HG02884 (cell line): ENCODE measurements at regions not wholly inside any gene's neighbourhood (a gene's known extent, or its start where the extent isn't known, plus 50 kb on each side); places are given as distances from the start of the nearest gene placed in this dataset.

Experiments
- ATAC-seq: cut with Tn5 transposase; IDR thresholded peaks from one replicate; pipeline ENCODE4 v1.9.1; 2021; ENCODE audit warnings: mild to moderate bottlenecking, moderate library complexity; ENCODE audit not compliant: unreplicated experiment

DNA sequence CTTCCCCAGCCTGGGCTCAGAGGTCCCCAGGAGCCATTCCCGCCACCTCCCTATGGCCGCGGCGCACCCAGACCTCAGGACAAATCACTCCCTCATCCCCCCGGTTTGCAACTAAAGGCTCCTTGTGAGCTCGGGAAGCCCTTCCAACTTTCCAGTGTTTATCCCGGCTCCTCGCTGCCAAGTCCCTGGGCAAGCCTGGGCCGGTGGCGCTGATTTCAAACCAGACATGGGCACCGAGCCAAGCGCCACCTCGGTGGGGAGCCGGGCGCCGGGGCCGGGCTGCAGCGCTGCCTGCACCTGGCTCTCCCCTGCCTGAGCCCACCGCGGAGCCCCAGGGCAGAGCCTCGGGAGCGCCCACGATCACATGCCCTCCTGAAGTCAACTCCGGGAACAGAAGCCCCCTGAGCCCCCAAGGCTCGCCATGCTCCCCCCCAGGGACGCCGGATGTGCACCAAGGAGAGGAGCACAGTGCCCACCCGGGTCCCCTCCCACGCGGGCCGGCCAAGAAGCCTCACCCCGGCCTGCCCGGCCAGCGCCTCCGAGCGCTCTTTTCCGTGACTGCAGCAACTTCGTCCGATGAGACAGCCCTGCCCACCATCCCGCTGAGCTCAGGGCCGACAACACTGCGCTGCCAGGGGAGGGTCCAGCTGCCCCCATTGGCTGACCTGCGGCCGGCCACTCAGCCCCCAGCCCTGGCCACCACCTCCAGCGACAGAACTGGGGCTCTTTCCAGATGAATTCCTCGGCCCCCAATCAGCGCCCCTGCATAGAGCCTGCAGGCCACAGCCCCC is 50.0 kb downstream of the NCOR2 start:
- no peak for ATAC-seq

GRCh38 chr12:124516850-124517249 is 50.6 kb downstream of the NCOR2 start:
- ATAC-seq, result no peak

- ATAC-seq, result no peak
Observed at GRCh38 chr12:124515981-124516380, 51.4 kb downstream of the NCOR2 start.

DNA sequence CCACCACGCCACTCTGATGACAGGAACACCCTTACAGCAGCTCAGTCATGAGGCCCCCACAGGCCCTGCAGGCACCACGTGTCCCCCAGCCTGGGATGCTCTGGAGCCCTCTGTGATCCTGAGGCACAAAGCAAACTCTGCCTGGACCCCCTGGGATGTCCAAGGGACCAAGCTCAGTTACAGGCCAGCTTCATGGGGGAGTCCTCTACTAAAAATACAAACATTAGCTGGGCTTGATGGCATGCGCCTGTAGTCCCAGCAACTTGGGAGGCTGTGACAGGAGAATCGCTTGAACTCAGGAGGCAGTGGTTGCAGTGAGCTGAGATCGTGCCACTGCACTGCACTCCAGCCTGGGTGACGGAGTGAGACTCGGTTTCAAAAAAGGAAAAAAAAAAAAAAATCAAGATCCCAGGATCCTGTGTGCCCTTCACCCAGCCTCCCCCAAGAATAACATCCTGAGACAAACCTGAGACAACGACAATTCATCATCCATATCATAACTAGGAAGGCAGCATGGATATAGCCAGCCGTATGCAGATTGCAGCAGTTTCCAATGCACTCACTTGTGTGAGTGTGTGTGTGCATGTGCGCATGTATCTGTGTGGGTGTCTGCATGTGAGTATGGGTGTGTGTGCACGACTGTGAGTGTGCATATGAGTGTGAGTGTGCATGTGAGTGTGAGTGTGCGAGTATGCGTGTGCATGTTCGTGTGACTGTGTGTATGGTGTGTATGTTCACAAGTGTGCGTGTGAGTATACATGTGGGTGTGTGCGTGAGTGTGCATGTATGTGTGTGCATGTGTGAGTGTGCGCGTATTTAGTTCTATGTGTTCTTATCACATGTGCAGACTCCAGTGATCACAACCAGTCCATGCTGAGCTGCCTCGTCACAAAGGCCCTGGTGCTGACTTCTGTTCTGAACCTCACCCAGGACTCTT is 52.1 kb downstream of the NCOR2 start:
- no peak for ATAC-seq

- ATAC-seq, result no peak
Observed at GRCh38 chr12:124514145-124514995, 53.0 kb downstream of the NCOR2 start.

GRCh38 chr12:124513297-124513867 is 54.0 kb downstream of the NCOR2 start:
- no peak for ATAC-seq

DNA sequence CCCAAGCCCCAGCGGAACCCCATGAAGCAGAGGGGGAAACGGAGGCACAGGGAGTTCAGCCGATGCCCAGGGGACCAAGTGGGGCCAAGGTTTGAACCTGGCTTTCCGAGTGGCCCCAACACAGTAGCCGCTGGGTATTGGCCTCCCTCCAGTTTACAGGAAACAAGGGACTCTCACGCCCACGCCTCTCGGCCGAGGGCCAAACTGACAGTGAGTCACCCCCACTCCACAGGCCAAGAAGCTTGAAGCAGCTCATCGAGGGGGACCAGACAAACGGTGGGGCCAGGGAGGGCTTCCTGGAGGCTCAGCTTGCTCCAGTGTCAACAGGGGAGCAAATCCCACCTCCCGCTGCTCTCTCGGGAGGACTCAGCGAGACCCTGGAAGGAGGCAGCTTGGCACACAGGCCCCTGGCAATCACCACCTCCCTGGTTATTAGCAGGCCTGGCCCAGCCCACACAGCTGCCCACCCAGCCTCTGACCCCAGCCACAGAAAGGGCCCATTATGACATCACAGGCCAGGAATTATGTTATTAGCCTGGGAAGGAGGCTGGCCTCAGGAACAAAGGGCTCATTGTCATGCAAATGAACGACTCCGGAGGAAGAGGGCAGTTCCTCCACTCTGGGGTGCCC is 54.6 kb downstream of the NCOR2 start:
- ATAC-seq, result no peak

DNA sequence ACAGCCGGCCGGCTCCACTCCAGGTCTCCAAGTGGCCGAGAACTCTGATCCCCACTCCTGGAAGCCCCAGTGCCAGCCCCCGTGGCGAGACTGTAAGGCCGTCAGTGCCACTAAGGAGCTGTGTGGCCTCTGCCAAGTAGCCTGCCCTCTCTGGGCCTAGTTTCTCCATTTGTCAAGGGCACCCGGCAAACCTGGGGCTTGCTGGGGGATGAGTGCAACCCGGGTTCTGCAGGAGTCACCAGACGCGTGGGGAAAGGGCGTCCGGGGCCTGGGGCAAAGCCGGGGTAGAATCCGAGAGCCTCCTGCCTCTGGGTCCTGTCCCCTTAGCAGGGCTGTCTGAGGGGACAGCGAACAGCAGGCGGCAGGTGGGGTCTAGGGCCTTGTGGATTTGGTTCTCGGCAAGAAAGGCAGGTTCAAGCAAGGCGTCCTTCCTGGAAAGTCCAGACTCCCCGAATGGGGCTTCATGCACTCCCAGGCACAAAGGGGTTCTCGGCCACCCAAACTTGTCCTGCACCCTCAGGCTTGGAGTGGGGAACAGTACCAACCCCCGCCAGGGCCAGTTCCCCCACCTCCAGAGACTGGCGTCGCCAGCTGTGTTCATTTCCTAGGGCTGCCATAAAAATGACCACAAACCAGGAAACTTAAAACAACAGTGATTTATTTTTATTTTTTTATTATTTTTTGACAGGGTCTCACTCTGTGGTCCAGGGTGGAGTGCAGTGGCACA is 56.0 kb downstream of the NCOR2 start:
- no peak for ATAC-seq

- no peak for ATAC-seq
Observed at GRCh38 chr12:124510301-124510970, 57.0 kb downstream of the NCOR2 start.

DNA sequence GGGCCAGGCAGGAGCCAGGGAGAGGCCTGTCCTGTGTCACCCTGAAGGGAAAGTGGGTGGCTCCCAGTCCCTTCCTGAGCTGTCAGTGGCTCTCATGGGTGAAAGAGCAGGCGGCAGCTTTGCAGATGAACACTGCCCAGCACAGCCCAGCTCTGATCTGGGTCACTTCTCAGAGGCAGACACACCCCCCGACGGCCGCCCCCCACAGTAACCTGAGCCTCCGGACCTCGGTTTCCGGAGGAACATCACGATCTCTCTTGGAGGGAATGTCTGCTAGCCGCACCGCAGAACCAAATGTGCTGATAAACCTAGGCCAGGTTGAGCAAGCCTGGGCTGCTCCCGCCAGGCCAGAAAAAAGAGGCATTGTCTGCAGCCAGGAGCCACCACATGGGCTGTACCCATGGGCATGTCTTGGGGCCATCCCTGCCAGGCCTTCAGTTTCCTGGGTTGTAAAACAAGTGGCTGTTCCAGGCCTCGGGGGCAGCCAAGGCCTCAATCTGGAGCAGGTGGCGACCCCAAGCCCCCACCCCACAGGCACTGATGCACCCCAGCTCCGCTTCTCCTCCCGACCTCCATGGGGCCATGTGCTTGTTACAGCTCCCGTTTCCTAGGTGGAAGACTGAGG is 57.6 kb downstream of the NCOR2 start:
- no peak for ATAC-seq

DNA sequence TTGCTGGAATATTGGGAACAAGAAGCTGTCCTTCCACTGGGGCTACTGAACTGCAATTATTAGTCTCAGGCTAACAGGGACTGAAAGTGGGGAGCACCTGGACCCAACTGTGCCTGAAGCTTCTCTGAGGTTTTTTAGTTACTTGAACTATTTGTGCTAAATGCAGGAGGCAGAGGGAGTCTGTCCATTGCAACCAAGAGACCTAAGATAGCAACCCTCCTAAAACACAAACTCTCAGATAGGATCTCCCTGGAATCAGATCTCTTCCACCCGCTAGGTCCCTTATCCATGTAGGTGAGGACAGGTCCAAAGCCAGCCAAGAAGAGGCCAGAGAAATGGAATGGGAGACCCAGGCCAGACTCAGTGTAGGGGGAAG is 58.1 kb downstream of the NCOR2 start:
- no peak for ATAC-seq

DNA sequence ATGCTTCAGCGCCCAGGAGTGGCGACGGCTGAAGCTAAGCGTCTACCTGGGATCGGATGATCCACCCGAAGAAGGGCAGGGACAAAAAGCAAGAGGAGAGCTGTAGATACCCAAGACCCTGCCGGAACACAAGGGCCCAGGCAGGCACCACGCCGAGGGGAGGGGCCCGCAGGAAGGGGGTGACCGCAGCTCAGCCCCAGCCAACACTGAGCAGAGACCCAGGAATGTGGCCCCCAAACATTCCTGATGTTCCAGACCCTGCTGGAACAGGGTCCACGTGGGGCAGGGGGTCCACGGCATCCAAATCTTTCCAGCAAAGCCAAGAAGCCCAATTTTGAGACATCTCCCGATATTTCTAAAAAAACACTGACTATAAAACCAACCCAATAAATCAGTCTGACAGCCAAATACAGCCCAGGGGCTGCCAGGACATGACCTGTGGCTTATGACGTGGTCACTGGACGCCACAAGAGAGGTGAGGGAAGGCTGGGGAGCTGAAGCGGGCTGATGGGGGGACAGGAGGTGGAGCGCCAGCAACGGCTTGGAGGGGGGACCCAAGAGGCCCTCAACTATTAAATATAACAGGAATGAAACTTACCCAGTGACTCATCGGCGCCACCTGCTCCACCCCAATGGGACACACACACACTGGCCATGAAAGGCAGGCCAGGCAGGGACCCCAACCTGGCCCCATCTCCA is 58.9 kb downstream of the NCOR2 start:
- ATAC-seq, result no peak

DNA sequence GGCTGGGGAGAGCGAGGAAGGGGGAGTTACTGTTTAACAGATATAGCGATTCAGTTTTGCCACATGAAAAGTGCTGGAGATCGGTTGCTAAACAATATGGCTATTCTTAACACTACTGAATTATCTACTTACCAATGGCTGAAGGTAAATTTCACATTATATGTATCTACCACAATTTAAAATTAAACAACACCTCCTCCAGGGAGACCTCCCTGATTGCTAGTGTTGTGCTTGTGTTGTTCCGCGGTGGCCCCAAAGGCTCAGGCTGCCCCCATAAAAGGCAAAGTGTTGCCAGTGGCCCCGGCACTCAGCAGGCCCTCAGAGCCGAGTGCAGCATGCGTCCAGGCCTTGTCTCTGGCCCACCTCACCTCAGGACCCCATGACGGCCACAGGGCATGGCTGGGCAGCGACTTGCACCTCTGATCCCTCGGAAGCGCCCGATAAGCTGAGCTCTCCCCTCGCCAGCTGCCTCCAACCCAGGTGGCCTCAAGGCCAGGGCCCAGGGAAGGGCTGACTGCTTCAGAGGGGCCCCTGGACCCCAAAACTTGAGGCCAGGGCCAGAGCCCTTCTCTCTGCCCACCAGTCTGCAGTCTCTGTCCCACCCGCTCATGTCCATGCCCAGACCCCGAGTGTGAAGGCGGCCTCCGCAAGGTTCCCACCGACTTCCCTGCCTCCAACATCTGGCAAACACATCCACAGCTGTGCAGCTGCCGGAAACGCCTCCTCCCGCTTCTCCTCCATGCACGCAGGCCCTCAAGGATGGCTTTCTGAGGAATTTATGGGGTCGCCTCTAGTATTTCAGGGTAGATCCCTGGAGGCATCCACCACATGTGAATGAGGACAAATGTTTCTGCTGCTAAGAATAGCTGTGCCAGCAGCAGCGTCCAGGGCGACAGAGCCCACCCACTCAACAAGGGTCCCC is 60.0 kb downstream of the NCOR2 start:
- ATAC-seq, result no peak

DNA sequence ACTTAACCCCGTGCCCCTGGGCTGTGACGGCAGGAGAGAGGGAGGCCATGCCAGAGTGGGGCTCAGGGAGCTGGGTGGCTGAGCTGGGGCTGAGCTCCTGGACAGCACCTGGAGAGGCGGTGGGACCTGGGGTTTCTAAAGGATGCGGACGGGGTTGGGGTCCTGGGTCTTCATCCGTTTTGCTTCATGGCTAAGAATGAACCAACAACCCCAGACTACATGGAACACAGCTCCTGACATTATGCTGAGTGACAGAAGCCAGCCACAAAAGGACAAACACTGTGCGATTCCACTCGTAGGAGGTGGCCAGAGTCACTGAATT is 60.6 kb downstream of the NCOR2 start:
- no peak for ATAC-seq

- no peak for ATAC-seq
Observed at GRCh38 chr12:124506145-124506831, 61.1 kb downstream of the NCOR2 start.

GRCh38 chr12:124505001-124505818 is 62.2 kb downstream of the NCOR2 start:
- no peak for ATAC-seq
